ENCODE measurements at regions not wholly inside any gene's neighbourhood (a gene's known extent, or its start where the extent isn't known, plus 50 kb on each side); places are given as distances from the start of the nearest gene placed in this dataset.

DNA sequence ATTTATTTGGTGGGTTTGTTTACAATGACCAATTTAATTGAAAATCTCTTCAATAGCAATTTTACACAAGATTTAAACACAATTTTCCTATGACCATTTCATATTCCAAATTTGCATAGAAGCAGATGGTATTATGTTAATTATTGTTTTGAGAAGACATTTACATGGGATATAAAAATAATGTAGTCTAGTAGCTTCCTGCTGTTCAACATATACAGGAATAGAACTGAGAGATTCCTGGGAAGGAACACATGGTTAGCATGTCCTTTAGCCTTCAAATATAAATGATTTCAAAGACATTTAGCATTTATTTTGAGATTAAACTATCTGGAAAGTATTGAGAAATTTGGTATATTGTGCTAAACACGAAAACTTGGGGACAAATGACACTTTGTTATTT lies 129.6 kb downstream of the KCNE4 start:
- no peak overlapping the region for H3K4me3 Mint-ChIP-seq
- no peak overlapping the region for H2BK5ac ChIP-seq (ENCODE audit: insufficient read length, low read length)
- 0 out of 4 replicates have a peak, but pooled peaks cover 0 to 3% of the 10 kb centered on the region in 2 experiments for H3K4me1 Mint-ChIP-seq
- no peaks in the 10 kb centered on the region; the same call in 1 of the 2 replicates for H3K4me1 ChIP-seq (ENCODE audit: insufficient read depth, low read length)
- no peak overlapping the region for H4K8ac ChIP-seq (replicated peaks; ENCODE audit: insufficient read length, low read depth, low read length)
- no peak overlapping the region for H2BK20ac ChIP-seq (ENCODE audit: low read depth, low read length, poor library complexity, severe bottlenecking)
- H3K79me2 ChIP-seq (ENCODE audit: insufficient read depth, low read length), result no peaks in the 10 kb centered on the region
- no peak overlapping the region for H2AFZ ChIP-seq (ENCODE audit: low read length)
- no peaks in the 10 kb centered on the region for H3K9me3 ChIP-seq (ENCODE audit: control insufficient read depth, low read depth, low read length)
- no peak overlapping the region for H3K4ac ChIP-seq (ENCODE audit: low read depth, low read length)
- H2BK15ac ChIP-seq (ENCODE audit: low read depth, low read length), result no peak overlapping the region
- peaks cover 0 to 4% (median 0%) of the 10 kb centered on the region in 3 experiments; a peak in 1 of 7 replicates for H3K36me3 Mint-ChIP-seq (ENCODE audit: insufficient read depth in 1 of 3, low read depth in 3 of 3)
- no peak overlapping the region for H2BK12ac ChIP-seq (ENCODE audit: insufficient read length, low read depth, low read length)
- H3K23me2 ChIP-seq (ENCODE audit: insufficient read length, low read depth, low read length, poor library complexity, severe bottlenecking), result no peaks in the 10 kb centered on the region
- DNase-seq, result no peak
- H3K4me2 ChIP-seq (ENCODE audit: insufficient read depth, insufficient read length, low read length), result no peak overlapping the region
- no peak overlapping the region for H3K56ac ChIP-seq (ENCODE audit: insufficient read length, low read depth, low read length)
- H3T11ph ChIP-seq (ENCODE audit: low read length), result no peak overlapping the region
- no peak overlapping the region for H3K14ac ChIP-seq (ENCODE audit: insufficient read depth, low read length)
- H3K9ac ChIP-seq (ENCODE audit: extremely low read depth, insufficient read length, low read length), result no peak overlapping the region
- H4K91ac ChIP-seq (ENCODE audit: insufficient read length, low read depth, low read length), result no peak overlapping the region
- H4K5ac ChIP-seq (ENCODE audit: insufficient read length, low read depth, low read length), result no peak overlapping the region
- no peaks in the 10 kb centered on the region for H4K20me1 ChIP-seq (ENCODE audit: control insufficient read depth, insufficient read depth, insufficient read length)
- no peaks in the 10 kb centered on the region for H3K27me3 ChIP-seq (ENCODE audit: insufficient read depth, low read length)
- H3K23ac ChIP-seq (ENCODE audit: insufficient read length, low read depth, low read length), result no peak overlapping the region
- 100% methylated on average over 1 of the region's 1 CpG for WGBS (ENCODE audit: extremely low coverage, insufficient read length, low lambda C conversion rate)
- H3K9me3 Mint-ChIP-seq, result peaks cover 0 to 11% of the 10 kb centered on the region in 2 experiments; a peak in 3 of 5 replicates
- no peak overlapping the region for H3K27ac ChIP-seq (ENCODE audit: insufficient read length, low read depth, low read length)
- no peaks in the 10 kb centered on the region for H3K27me3 Mint-ChIP-seq (ENCODE audit: low read depth)
- H3K27ac Mint-ChIP-seq, result no peak overlapping the region
- no peak overlapping the region for H3K18ac ChIP-seq (ENCODE audit: insufficient read length, low read depth, low read length)
- TF ChIP-seq, protein P1, sequence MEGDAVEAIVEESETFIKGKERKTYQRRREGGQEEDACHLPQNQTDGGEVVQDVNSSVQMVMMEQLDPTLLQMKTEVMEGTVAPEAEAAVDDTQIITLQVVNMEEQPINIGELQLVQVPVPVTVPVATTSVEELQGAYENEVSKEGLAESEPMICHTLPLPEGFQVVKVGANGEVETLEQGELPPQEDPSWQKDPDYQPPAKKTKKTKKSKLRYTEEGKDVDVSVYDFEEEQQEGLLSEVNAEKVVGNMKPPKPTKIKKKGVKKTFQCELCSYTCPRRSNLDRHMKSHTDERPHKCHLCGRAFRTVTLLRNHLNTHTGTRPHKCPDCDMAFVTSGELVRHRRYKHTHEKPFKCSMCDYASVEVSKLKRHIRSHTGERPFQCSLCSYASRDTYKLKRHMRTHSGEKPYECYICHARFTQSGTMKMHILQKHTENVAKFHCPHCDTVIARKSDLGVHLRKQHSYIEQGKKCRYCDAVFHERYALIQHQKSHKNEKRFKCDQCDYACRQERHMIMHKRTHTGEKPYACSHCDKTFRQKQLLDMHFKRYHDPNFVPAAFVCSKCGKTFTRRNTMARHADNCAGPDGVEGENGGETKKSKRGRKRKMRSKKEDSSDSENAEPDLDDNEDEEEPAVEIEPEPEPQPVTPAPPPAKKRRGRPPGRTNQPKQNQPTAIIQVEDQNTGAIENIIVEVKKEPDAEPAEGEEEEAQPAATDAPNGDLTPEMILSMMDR (conservative IDR thresholded peaks at IDR 0.05), result no peak
- no peaks in the 10 kb centered on the region for H3K79me1 ChIP-seq (ENCODE audit: insufficient read depth, low read depth, low read length, poor library complexity, severe bottlenecking)
- no peak overlapping the region for H2AK5ac ChIP-seq (ENCODE audit: insufficient read length, low read length)
- no peak overlapping the region for H2BK120ac ChIP-seq (ENCODE audit: low read depth, low read length, poor library complexity, severe bottlenecking)

Data from H9 (cell line).